Inflammatory macrophage (primary cell): ENCODE measurements at regions not wholly inside any gene's neighbourhood (a gene's known extent, or its start where the extent isn't known, plus 50 kb on each side); places are given as distances from the start of the nearest gene placed in this dataset.

ENCODE experiments used
- DNase-seq, 2 donors: peaks; one replicate each; pipeline ENCODE4 v3.0.0-alpha.2; 2020 to 2022

- DNase-seq, result no peak
Observed at GRCh38 chrY:7463711-7464110, 552.2 kb upstream of the AMELY start.

- no peak for DNase-seq
Observed at GRCh38 chrY:7463196-7463595, 551.6 kb upstream of the AMELY start.

- DNase-seq, result no peak
Observed at GRCh38 chrY:7462657-7463056, 551.1 kb upstream of the AMELY start.

- DNase-seq, result no peak
Observed at GRCh38 chrY:7461873-7462525, 550.4 kb upstream of the AMELY start.

GRCh38 chrY:7459802-7460201, 548.2 kb upstream of the AMELY start:
- no peak for DNase-seq

- no peak for DNase-seq
Observed at GRCh38 chrY:7458301-7459078, 546.9 kb upstream of the AMELY start.

GRCh38 chrY:7457286-7458015, 545.9 kb upstream of the AMELY start:
- DNase-seq, result no peak

- DNase-seq, result no peak
Observed at GRCh38 chrY:7455626-7456025, 544.1 kb upstream of the AMELY start.

- no peak for DNase-seq
Observed at GRCh38 chrY:7453336-7453735, 541.8 kb upstream of the AMELY start.

GRCh38 chrY:7452246-7452645, 540.7 kb upstream of the AMELY start:
- DNase-seq, result no peak

- DNase-seq, result no peak
Observed at GRCh38 chrY:7449860-7450259, 538.3 kb upstream of the AMELY start.

- no peak for DNase-seq
Observed at GRCh38 chrY:7448687-7449086, 537.1 kb upstream of the AMELY start.

GRCh38 chrY:7447881-7448516, 536.4 kb upstream of the AMELY start:
- DNase-seq, result no peak

- DNase-seq, result no peak
Observed at GRCh38 chrY:7444141-7444540, 532.6 kb upstream of the AMELY start.

GRCh38 chrY:7440796-7441530, 529.4 kb upstream of the AMELY start:
- DNase-seq, result no peak

- no peak for DNase-seq
Observed at GRCh38 chrY:7437086-7437485, 525.5 kb upstream of the AMELY start.

- DNase-seq, result no peak
Observed at GRCh38 chrY:7433817-7434809, 522.6 kb upstream of the AMELY start.

- DNase-seq, result no peak
Observed at GRCh38 chrY:7419165-7419564, 507.6 kb upstream of the AMELY start.

GRCh38 chrY:7417946-7418345, 506.4 kb upstream of the AMELY start:
- DNase-seq, result no peak

- DNase-seq, result no peak
Observed at GRCh38 chrY:7416406-7416805, 504.9 kb upstream of the AMELY start.

GRCh38 chrY:7415157-7415633, 503.6 kb upstream of the AMELY start:
- no peak for DNase-seq
